GM12874 (cell line): ENCODE measurements at regions not wholly inside any gene's neighbourhood (a gene's known extent, or its start where the extent isn't known, plus 50 kb on each side); places are given as distances from the start of the nearest gene placed in this dataset.

Experiments used
- CTCF ChIP-seq: IDR thresholded peaks from 2 replicates; pipeline ENCODE4 v1.5.1; 2011; ENCODE audit warnings: low read depth, mild to moderate bottlenecking, control low read depth, low read length, moderate library complexity; ENCODE audit not compliant: insufficient read depth

GRCh38 chr22:44548981-44549380 is 50.9 kb upstream of the RTL6 start:
- TF ChIP-seq CTCF: no peak
